ENCODE measurements at regions not wholly inside any gene's neighbourhood (a gene's known extent, or its start where the extent isn't known, plus 50 kb on each side); places are given as distances from the start of the nearest gene placed in this dataset.

DNA sequence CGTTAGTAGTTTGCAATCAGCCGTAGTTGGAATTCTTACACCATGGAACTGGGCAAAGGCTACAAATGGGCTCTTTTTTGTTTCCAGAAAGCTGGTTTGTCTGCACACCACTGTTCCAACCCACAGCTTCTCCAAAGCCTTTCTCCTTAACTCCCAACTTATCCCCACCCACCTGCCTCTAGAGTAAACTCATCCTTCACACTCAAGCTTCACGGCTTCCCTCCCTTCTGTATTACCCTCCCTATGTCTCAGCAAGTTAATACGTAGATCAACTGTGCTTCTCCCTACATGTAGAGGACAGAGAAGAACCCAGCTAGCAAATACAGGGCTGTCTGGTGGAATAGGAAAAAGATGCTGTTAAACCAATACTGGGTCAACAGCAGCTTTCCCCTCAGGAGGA lies 363.0 kb upstream of the IL12A start:
- DNase-seq = no peak

DNA sequence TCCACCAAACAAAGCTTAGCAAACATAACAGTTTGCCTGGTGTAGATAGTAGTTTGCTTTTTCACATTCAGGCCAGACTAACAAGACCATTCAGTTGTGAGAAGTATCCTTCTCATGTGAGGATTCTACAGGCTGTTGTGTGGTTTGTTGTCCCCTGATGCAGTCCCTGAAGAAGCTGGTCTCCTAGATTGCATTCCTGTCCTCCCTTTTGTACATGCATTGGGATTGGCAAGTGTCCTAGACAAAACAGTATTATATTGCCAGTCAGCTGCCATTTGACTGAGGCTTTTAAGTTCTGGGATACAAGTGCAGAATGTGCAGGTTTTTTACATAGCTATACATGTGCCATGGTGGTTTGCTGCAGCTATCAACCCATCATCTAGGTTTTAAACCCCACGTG lies 362.0 kb upstream of the IL12A start:
- intact Hi-C loops (cut with DNase I) = no loop called here
- no peak overlapping the region for H3K4me3 ChIP-seq
- H3K36me3 ChIP-seq (replicated peaks in 1 of 2) = no peaks in the 10 kb centered on the region
- no peak for TF ChIP-seq POLR2A (IDR thresholded peaks at IDR 0.05)
- TF ChIP-seq, protein P1, sequence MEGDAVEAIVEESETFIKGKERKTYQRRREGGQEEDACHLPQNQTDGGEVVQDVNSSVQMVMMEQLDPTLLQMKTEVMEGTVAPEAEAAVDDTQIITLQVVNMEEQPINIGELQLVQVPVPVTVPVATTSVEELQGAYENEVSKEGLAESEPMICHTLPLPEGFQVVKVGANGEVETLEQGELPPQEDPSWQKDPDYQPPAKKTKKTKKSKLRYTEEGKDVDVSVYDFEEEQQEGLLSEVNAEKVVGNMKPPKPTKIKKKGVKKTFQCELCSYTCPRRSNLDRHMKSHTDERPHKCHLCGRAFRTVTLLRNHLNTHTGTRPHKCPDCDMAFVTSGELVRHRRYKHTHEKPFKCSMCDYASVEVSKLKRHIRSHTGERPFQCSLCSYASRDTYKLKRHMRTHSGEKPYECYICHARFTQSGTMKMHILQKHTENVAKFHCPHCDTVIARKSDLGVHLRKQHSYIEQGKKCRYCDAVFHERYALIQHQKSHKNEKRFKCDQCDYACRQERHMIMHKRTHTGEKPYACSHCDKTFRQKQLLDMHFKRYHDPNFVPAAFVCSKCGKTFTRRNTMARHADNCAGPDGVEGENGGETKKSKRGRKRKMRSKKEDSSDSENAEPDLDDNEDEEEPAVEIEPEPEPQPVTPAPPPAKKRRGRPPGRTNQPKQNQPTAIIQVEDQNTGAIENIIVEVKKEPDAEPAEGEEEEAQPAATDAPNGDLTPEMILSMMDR (IDR thresholded peaks at IDR 0.05) = no peak
- no peak for DNase-seq
- H3K27ac ChIP-seq = no peak overlapping the region
- 53 to 64% (median 60%) methylated on average over 1 of the region's 1 CpG for WGBS, 4 donors
- no peaks in the 10 kb centered on the region for H3K9me3 ChIP-seq (replicated peaks in 1 of 3)
- H3K27me3 ChIP-seq = no peaks in the 10 kb centered on the region
- H3K4me1 ChIP-seq (replicated peaks in 1 of 2) = no peaks in the 10 kb centered on the region

More for the DNA sequence above, 363.0 kb upstream of the IL12A start:
- no peak overlapping the region for H3K4me3 ChIP-seq
- H3K4me1 ChIP-seq (replicated peaks in 1 of 2) = no peaks in the 10 kb centered on the region
- no peaks in the 10 kb centered on the region for H3K36me3 ChIP-seq (replicated peaks in 1 of 2)
- no peaks in the 10 kb centered on the region for H3K9me3 ChIP-seq (replicated peaks in 1 of 3)
- WGBS, 4 donors = 70 to 87% (median 80%) methylated on average over 4 of the region's 4 CpGs
- H3K27ac ChIP-seq = no peak overlapping the region
- no peaks in the 10 kb centered on the region for H3K27me3 ChIP-seq
- intact Hi-C loops (cut with DNase I) = no loop called here
- TF ChIP-seq POLR2A (IDR thresholded peaks at IDR 0.05) = no peak
- TF ChIP-seq, protein P1 (IDR thresholded peaks at IDR 0.05) = no peak

DNA sequence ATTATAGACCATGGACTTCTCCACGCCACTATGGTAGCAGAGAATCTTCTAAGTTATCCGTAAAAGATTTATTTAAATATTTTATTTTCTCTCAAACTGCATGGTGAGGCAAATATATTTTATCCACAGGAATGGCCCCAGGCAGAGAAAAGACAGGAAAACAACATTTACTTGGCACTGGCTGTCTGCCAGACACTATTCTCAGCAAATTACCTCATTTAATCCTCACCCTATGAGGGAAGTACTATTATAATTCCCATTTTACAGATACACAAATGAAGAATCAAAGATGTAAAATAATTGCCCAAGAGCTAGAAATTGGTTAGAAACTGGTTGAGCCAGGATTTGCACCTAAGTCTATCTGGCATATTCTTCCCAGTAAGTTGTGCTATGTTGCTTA lies 361.4 kb upstream of the IL12A start:
- Histone ChIP-seq H3K27me3 (no peaks in the 10 kb centered on the region), H3K4me3 (no peak overlapping the region), H3K36me3 (replicated peaks in 1 of 2) (no peaks in the 10 kb centered on the region), H3K4me1 (replicated peaks in 1 of 2) (no peaks in the 10 kb centered on the region), H3K9me3 (replicated peaks in 1 of 3) (no peaks in the 10 kb centered on the region), H3K27ac (no peak overlapping the region)
- no peak for TF ChIP-seq POLR2A (IDR thresholded peaks at IDR 0.05)
- TF ChIP-seq, protein P1 (IDR thresholded peaks at IDR 0.05) = no peak
- intact Hi-C loops (cut with DNase I) = no loop called here
- WGBS, 4 donors = 79 to 84% (median 82%) methylated on average over 2 of the region's 2 CpGs
- DNase-seq = no peak

DNA sequence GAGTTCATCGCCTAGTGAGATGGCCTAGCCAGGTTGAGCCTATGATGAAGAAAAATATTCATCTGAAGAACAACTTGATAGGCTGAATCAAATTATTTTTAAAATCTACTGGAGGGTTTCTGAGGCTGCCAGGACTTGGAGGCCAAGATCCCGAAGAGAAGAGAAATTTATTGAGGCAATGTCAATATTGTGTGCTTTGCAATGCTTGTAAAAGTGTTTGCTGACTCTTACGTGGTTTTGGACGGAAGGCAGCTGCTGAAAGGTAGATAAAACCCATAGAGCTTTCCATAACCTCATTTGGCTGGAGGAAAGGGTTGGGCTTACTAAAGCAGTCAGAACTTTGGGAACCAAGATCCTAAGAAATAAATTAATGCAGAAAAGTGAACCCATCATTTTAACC lies 361.0 kb upstream of the IL12A start:
- Histone ChIP-seq H3K9me3 (replicated peaks in 1 of 3) (no peaks in the 10 kb centered on the region), H3K4me3 (no peak overlapping the region), H3K27me3 (no peaks in the 10 kb centered on the region), H3K36me3 (replicated peaks in 1 of 2) (no peaks in the 10 kb centered on the region), H3K27ac (no peak overlapping the region), H3K4me1 (replicated peaks in 1 of 2) (no peaks in the 10 kb centered on the region)
- TF ChIP-seq POLR2A (IDR thresholded peaks at IDR 0.05) = no peak
- WGBS, 4 donors = 70 to 85% (median 79%) methylated on average over 4 of the region's 4 CpGs
- intact Hi-C loops (cut with DNase I) = no loop called here
- DNase-seq = no peak

DNA sequence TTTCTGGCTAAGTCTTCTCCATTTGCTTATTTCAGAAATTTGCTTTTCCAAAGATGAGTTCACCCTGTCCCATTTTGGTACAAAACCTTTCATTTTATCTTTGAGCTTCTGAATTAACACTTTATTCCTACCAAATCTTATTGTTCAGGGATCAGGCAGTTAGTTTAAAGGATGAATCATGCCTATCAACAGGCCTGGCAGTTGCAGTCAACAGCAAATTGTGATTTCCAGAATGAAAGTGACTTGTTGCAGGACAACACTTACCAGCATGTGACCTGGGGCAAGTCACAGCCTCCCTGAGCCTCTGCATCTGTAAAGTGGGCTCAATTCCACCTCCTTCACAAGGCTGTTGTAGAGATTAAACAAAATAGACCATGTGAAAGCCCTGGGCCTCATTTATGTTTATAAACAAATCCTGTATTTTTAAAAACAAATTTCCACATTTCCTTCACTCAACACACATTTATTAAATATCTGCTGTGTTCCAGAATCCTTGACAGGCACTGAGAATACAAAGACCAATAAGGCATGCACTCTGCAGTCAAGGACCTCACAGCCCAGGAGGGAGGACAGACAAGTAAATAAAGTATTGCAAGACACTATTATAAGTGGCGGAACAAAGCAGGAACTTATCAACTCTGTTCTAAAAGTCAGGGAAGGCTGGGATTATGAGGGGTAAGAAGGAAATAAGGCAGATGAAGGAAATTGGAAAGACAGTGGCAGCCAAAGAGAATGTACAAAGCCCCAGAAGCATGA lies 359.1 kb upstream of the IL12A start:
- WGBS, 4 donors = 76 to 88% (median 83%) methylated on average over 1 of the region's 1 CpG
- DNase-seq = no peak
- no peak for TF ChIP-seq POLR2A (IDR thresholded peaks at IDR 0.05)
- TF ChIP-seq, protein P1 (IDR thresholded peaks at IDR 0.05) = no peak
- no peak overlapping the region for H3K27ac ChIP-seq
- H3K27me3 ChIP-seq = no peaks in the 10 kb centered on the region
- H3K4me1 ChIP-seq (replicated peaks in 1 of 2) = no peaks in the 10 kb centered on the region
- no peaks in the 10 kb centered on the region for H3K9me3 ChIP-seq (replicated peaks in 1 of 3)
- intact Hi-C loops (cut with DNase I) = no loop called here
- no peak overlapping the region for H3K4me3 ChIP-seq
- H3K36me3 ChIP-seq (replicated peaks in 1 of 2) = no peaks in the 10 kb centered on the region

Data from adrenal gland (tissue), 9 donors.